Astrocyte (in vitro differentiated cells and primary cell): ENCODE measurements at regions not wholly inside any gene's neighbourhood (a gene's known extent, or its start where the extent isn't known, plus 50 kb on each side); places are given as distances from the start of the nearest gene placed in this dataset.

Experiments
- DNase-seq: peaks from one replicate; pipeline ENCODE4 v3.0.0-alpha.2; 2010; ENCODE audit warnings: low read depth
- FAIRE-seq: peaks from 2 replicates; lab custom pipeline; 2011; peaks lifted over from hg19 to GRCh38; lab: Jason Lieb, UNC
- H2AFZ ChIP-seq: 2 replicates; pipeline ENCODE4 v1.6.0; 2012; ENCODE audit warnings: low read depth, low read length, inconsistent platforms
- H3K27ac ChIP-seq: 2 replicates; pipeline ENCODE4 v1.5.1; 2011; ENCODE audit warnings: low read depth, low read length, inconsistent platforms
- H3K27me3 ChIP-seq: 2 replicates; pipeline ENCODE4 v1.6.0; 2011; ENCODE audit warnings: low read length, inconsistent platforms; ENCODE audit not compliant: insufficient read depth
- H3K36me3 ChIP-seq: 2 replicates; pipeline ENCODE4 v1.5.1; 2011; ENCODE audit warnings: low read length, inconsistent platforms; ENCODE audit not compliant: insufficient read depth
- H3K4me1 ChIP-seq: 2 replicates; pipeline ENCODE4 v1.5.1; 2011; ENCODE audit warnings: low read length, inconsistent platforms; ENCODE audit not compliant: insufficient read depth
- H3K4me2 ChIP-seq: 2 replicates; pipeline ENCODE4 v1.6.0; 2012; ENCODE audit warnings: low read length, inconsistent platforms
- H3K4me3 ChIP-seq: 2 replicates; pipeline ENCODE4 v1.5.1; 2011; ENCODE audit warnings: low read depth, mild to moderate bottlenecking, low read length, inconsistent platforms; ENCODE audit not compliant: insufficient read depth
- H3K79me2 ChIP-seq: 2 replicates; pipeline ENCODE4 v1.6.0; 2012; ENCODE audit warnings: mild to moderate bottlenecking, low read length, inconsistent platforms; ENCODE audit not compliant: insufficient read depth
- H3K9ac ChIP-seq: 2 replicates; pipeline ENCODE4 v1.6.0; 2012; ENCODE audit warnings: mild to moderate bottlenecking, low read length, inconsistent platforms
- H3K9me3 ChIP-seq: 2 replicates; pipeline ENCODE4 v1.5.1; 2012; ENCODE audit warnings: low read depth, mild to moderate bottlenecking, low read length, inconsistent platforms; ENCODE audit not compliant: insufficient read depth
- H4K20me1 ChIP-seq: 2 replicates; pipeline ENCODE4 v1.6.0; 2012; ENCODE audit warnings: low read length, inconsistent platforms; ENCODE audit not compliant: insufficient read depth
- H3K27ac Mint-ChIP-seq: one replicate; pipeline ENCODE4 v1.8.0; 2021; ENCODE audit warnings: mild to moderate bottlenecking, mixed read lengths; ENCODE audit not compliant: unreplicated experiment
- H3K27me3 Mint-ChIP-seq: one replicate; pipeline ENCODE4 v1.8.0; 2021; ENCODE audit warnings: low read depth, mixed read lengths; ENCODE audit not compliant: unreplicated experiment
- H3K36me3 Mint-ChIP-seq: one replicate; pipeline ENCODE4 v1.8.0; 2021; ENCODE audit warnings: low read depth, mixed read lengths; ENCODE audit not compliant: unreplicated experiment
- H3K4me1 Mint-ChIP-seq: one replicate; pipeline ENCODE4 v1.8.0; 2021; ENCODE audit warnings: low read depth, mixed read lengths; ENCODE audit not compliant: unreplicated experiment
- H3K4me3 Mint-ChIP-seq: one replicate; pipeline ENCODE4 v1.8.0; 2021; ENCODE audit warnings: mild to moderate bottlenecking, moderate library complexity, mixed read lengths; ENCODE audit not compliant: unreplicated experiment
- H3K9me3 Mint-ChIP-seq: one replicate; pipeline ENCODE4 v1.8.0; 2021; ENCODE audit warnings: mild to moderate bottlenecking, mixed read lengths; ENCODE audit not compliant: unreplicated experiment
- CTCF ChIP-seq: IDR thresholded peaks from 2 replicates; pipeline ENCODE4 v1.5.1; 2011; ENCODE audit warnings: low read depth, mild to moderate bottlenecking, inconsistent platforms, low read length, moderate library complexity; ENCODE audit not compliant: insufficient read depth
- EZH2 ChIP-seq: IDR thresholded peaks from 2 replicates; pipeline ENCODE4 v1.6.1; 2012; ENCODE audit warnings: mild to moderate bottlenecking, low read length, inconsistent platforms; ENCODE audit not compliant: insufficient read depth

- Histone ChIP-seq H3K9ac (no peak overlapping the region), H3K27ac (no peak overlapping the region), H3K36me3 (no peaks in the 10 kb centered on the region), H3K27me3 (no peaks in the 10 kb centered on the region), H3K4me3 (no peak overlapping the region), H2AFZ (no peak overlapping the region), H3K79me2 (no peaks in the 10 kb centered on the region), H4K20me1 (no peaks in the 10 kb centered on the region), H3K9me3 (no peaks in the 10 kb centered on the region), H3K4me2 (no peak overlapping the region), H3K4me1 (no peaks in the 10 kb centered on the region)
- Mint-ChIP-seq H3K27ac (no peak overlapping the region), H3K36me3 (peaks cover 6% of the 10 kb centered on the region), H3K4me3 (no peak overlapping the region), H3K4me1 (peaks cover 10% of the 10 kb centered on the region), H3K27me3 (no peaks in the 10 kb centered on the region), H3K9me3 (peaks cover 7% of the 10 kb centered on the region)
- FAIRE-seq (no peak), DNase-seq (no peak)
- TF ChIP-seq EZH2 (no peak), CTCF (no peak)
Observed at GRCh38 chr3:166809520-166809919, 570.6 kb downstream of the ZBBX start.

- Mint-ChIP-seq H3K9me3 (no peaks in the 10 kb centered on the region), H3K27me3 (no peaks in the 10 kb centered on the region), H3K4me3 (no peak overlapping the region), H3K36me3 (no peaks in the 10 kb centered on the region), H3K27ac (no peak overlapping the region), H3K4me1 (no peaks in the 10 kb centered on the region)
- no peak overlapping the region for H3K4me3 ChIP-seq
- no peak overlapping the region for H3K4me2 ChIP-seq
- no peaks in the 10 kb centered on the region for H4K20me1 ChIP-seq
- no peaks in the 10 kb centered on the region for H3K27me3 ChIP-seq
- H3K4me1 ChIP-seq: no peaks in the 10 kb centered on the region
- H2AFZ ChIP-seq: no peak overlapping the region
- H3K27ac ChIP-seq: no peak overlapping the region
- FAIRE-seq: no peak
- TF ChIP-seq EZH2: no peak
- TF ChIP-seq CTCF: no peak
- H3K36me3 ChIP-seq: no peaks in the 10 kb centered on the region
- H3K79me2 ChIP-seq: no peaks in the 10 kb centered on the region
- H3K9me3 ChIP-seq: no peaks in the 10 kb centered on the region
- DNase-seq: no peak
- no peak overlapping the region for H3K9ac ChIP-seq
Observed at GRCh38 chr3:166788936-166789335, 591.2 kb downstream of the ZBBX start.

GRCh38 chr3:166785876-166786275 lies 594.2 kb downstream of the ZBBX start:
- Histone ChIP-seq H3K4me1 (no peaks in the 10 kb centered on the region), H3K4me3 (no peak overlapping the region), H3K9ac (no peak overlapping the region), H2AFZ (no peak overlapping the region), H3K27me3 (no peaks in the 10 kb centered on the region), H3K36me3 (no peaks in the 10 kb centered on the region), H3K79me2 (no peaks in the 10 kb centered on the region), H3K9me3 (peaks cover 5% of the 10 kb centered on the region), H3K27ac (no peak overlapping the region), H4K20me1 (no peaks in the 10 kb centered on the region), H3K4me2 (no peak overlapping the region)
- no peaks in the 10 kb centered on the region for H3K27me3 Mint-ChIP-seq
- TF ChIP-seq CTCF: no peak
- no peak for TF ChIP-seq EZH2
- H3K36me3 Mint-ChIP-seq: no peaks in the 10 kb centered on the region
- no peak overlapping the region for H3K4me3 Mint-ChIP-seq
- peak; percentile 0 for DNase-seq
- no peaks in the 10 kb centered on the region for H3K9me3 Mint-ChIP-seq
- no peak overlapping the region for H3K27ac Mint-ChIP-seq
- H3K4me1 Mint-ChIP-seq: peaks cover 7% of the 10 kb centered on the region
- no peak for FAIRE-seq
